Muscle layer of colon (tissue), 2 donors: ENCODE measurements at regions not wholly inside any gene's neighbourhood (a gene's known extent, or its start where the extent isn't known, plus 50 kb on each side); places are given as distances from the start of the nearest gene placed in this dataset.
A peak's percentile ranks its signal among the peaks of the same experiment; 100 is the strongest.

Source experiments
- H3K27ac ChIP-seq: one replicate; pipeline ENCODE4 v1.7.0; 2013; ENCODE audit warnings: low read depth, mild to moderate bottlenecking, low read length, moderate library complexity
- H3K27me3 ChIP-seq, 2 donors: one replicate each; pipeline ENCODE4 v1.7.0; 2013; ENCODE audit warnings: low read length in 2 of 2, mild to moderate bottlenecking in 2 of 2; ENCODE audit not compliant: insufficient read depth in 2 of 2, control insufficient read depth in 1 of 2
- H3K36me3 ChIP-seq: one replicate; pipeline ENCODE4 v1.7.0; 2013; ENCODE audit warnings: mild to moderate bottlenecking, low read length; ENCODE audit not compliant: insufficient read depth
- H3K4me1 ChIP-seq: one replicate; pipeline ENCODE4 v1.7.0; 2013; ENCODE audit warnings: mild to moderate bottlenecking, low read length; ENCODE audit not compliant: insufficient read depth
- H3K4me3 ChIP-seq, 2 donors: one replicate each; pipeline ENCODE4 v1.7.0; 2013; ENCODE audit warnings: low read length in 2 of 2, low read depth in 1 of 2, mild to moderate bottlenecking in 1 of 2, moderate library complexity in 1 of 2
- H3K9ac ChIP-seq: one replicate; pipeline ENCODE4 v1.7.0; 2013; ENCODE audit warnings: low read length
- H3K9me3 ChIP-seq: one replicate; pipeline ENCODE4 v1.7.0; 2013; ENCODE audit warnings: mild to moderate bottlenecking, low read length
- donor health status: abdominal sarcoma.
- donor health status: Adenocarcinoma of cecum.

GRCh38 chr6:164108869-164109769 is 694.6 kb downstream of the QKI start:
- H3K27ac ChIP-seq = no peak overlapping the region
- H3K36me3 ChIP-seq = no peaks in the 10 kb centered on the region
- no peaks in the 10 kb centered on the region for H3K9me3 ChIP-seq
- H3K27me3 ChIP-seq = no peaks in the 10 kb centered on the region
- no peak overlapping the region for H3K9ac ChIP-seq
- peak overlapping the region in 1 of 2 donors; percentile 20 for H3K4me3 ChIP-seq
- no peaks in the 10 kb centered on the region for H3K4me1 ChIP-seq

- H3K9me3 ChIP-seq = no peaks in the 10 kb centered on the region
- no peak overlapping the region for H3K4me3 ChIP-seq
- no peak overlapping the region for H3K9ac ChIP-seq
- no peaks in the 10 kb centered on the region for H3K36me3 ChIP-seq
- no peaks in the 10 kb centered on the region for H3K4me1 ChIP-seq
- no peaks in the 10 kb centered on the region for H3K27me3 ChIP-seq
- no peak overlapping the region for H3K27ac ChIP-seq
Measured at GRCh38 chr6:164108092-164108491, 693.6 kb downstream of the QKI start.

GRCh38 chr6:164107297-164107995 is 692.9 kb downstream of the QKI start:
- H3K4me3 ChIP-seq = no peak overlapping the region
- no peaks in the 10 kb centered on the region for H3K4me1 ChIP-seq
- no peaks in the 10 kb centered on the region for H3K9me3 ChIP-seq
- no peak overlapping the region for H3K9ac ChIP-seq
- H3K36me3 ChIP-seq = no peaks in the 10 kb centered on the region
- no peak overlapping the region for H3K27ac ChIP-seq
- H3K27me3 ChIP-seq = no peaks in the 10 kb centered on the region

GRCh38 chr6:164106345-164106769 is 691.8 kb downstream of the QKI start:
- no peaks in the 10 kb centered on the region for H3K4me1 ChIP-seq

GRCh38 chr6:164105705-164106104 is 691.2 kb downstream of the QKI start:
- Histone ChIP-seq H3K36me3 (no peaks in the 10 kb centered on the region), H3K4me1 (no peaks in the 10 kb centered on the region), H3K9me3 (no peaks in the 10 kb centered on the region), H3K9ac (no peak overlapping the region), H3K27ac (no peak overlapping the region), H3K4me3 (no peak overlapping the region), H3K27me3 (no peaks in the 10 kb centered on the region)

More at GRCh38 chr6:164106345-164106769, 691.8 kb downstream of the QKI start:
- Histone ChIP-seq H3K27ac (no peak overlapping the region), H3K4me3 (no peak overlapping the region), H3K36me3 (no peaks in the 10 kb centered on the region), H3K9ac (no peak overlapping the region), H3K9me3 (no peaks in the 10 kb centered on the region), H3K27me3 (no peaks in the 10 kb centered on the region)

- Histone ChIP-seq H3K4me1 (no peaks in the 10 kb centered on the region), H3K9me3 (no peaks in the 10 kb centered on the region), H3K9ac (no peak overlapping the region), H3K27ac (no peak overlapping the region), H3K36me3 (no peaks in the 10 kb centered on the region), H3K4me3 (no peak overlapping the region), H3K27me3 (no peaks in the 10 kb centered on the region)
Measured at GRCh38 chr6:164104432-164104831, 689.9 kb downstream of the QKI start.

GRCh38 chr6:164102693-164103092 is 688.2 kb downstream of the QKI start:
- H3K36me3 ChIP-seq = no peaks in the 10 kb centered on the region
- no peak overlapping the region for H3K27ac ChIP-seq
- no peaks in the 10 kb centered on the region for H3K27me3 ChIP-seq
- H3K9me3 ChIP-seq = no peaks in the 10 kb centered on the region
- H3K4me1 ChIP-seq = no peaks in the 10 kb centered on the region
- no peak overlapping the region for H3K4me3 ChIP-seq
- H3K9ac ChIP-seq = no peak overlapping the region

- Histone ChIP-seq H3K9me3 (no peaks in the 10 kb centered on the region), H3K27me3 (no peaks in the 10 kb centered on the region), H3K36me3 (no peaks in the 10 kb centered on the region), H3K27ac (no peak overlapping the region), H3K4me3 (no peak overlapping the region), H3K9ac (no peak overlapping the region), H3K4me1 (no peaks in the 10 kb centered on the region)
Measured at GRCh38 chr6:164101859-164102258, 687.3 kb downstream of the QKI start.

GRCh38 chr6:164099269-164099865 is 684.8 kb downstream of the QKI start:
- H3K4me1 ChIP-seq = no peaks in the 10 kb centered on the region
- no peak overlapping the region for H3K4me3 ChIP-seq
- no peaks in the 10 kb centered on the region for H3K36me3 ChIP-seq
- H3K9me3 ChIP-seq = no peaks in the 10 kb centered on the region
- no peaks in the 10 kb centered on the region for H3K27me3 ChIP-seq
- no peak overlapping the region for H3K9ac ChIP-seq
- H3K27ac ChIP-seq = no peak overlapping the region

GRCh38 chr6:164098857-164099267 is 684.3 kb downstream of the QKI start:
- Histone ChIP-seq H3K36me3 (no peaks in the 10 kb centered on the region), H3K9me3 (no peaks in the 10 kb centered on the region), H3K4me3 (no peak overlapping the region), H3K27me3 (no peaks in the 10 kb centered on the region), H3K4me1 (no peaks in the 10 kb centered on the region), H3K9ac (no peak overlapping the region), H3K27ac (no peak overlapping the region)

- H3K9me3 ChIP-seq = no peaks in the 10 kb centered on the region
- no peaks in the 10 kb centered on the region for H3K27me3 ChIP-seq
- no peak overlapping the region for H3K4me3 ChIP-seq
- H3K36me3 ChIP-seq = no peaks in the 10 kb centered on the region
- H3K9ac ChIP-seq = no peak overlapping the region
- H3K27ac ChIP-seq = no peak overlapping the region
- H3K4me1 ChIP-seq = no peaks in the 10 kb centered on the region
Measured at GRCh38 chr6:164097551-164098398, 683.3 kb downstream of the QKI start.
